Breast epithelium (tissue), 4 donors: ENCODE measurements at regions not wholly inside any gene's neighbourhood (a gene's known extent, or its start where the extent isn't known, plus 50 kb on each side); places are given as distances from the start of the nearest gene placed in this dataset.

Experiments used
- DNase-seq, 2 donors: peaks; one replicate each; pipeline ENCODE4 v3.0.0-alpha.2; 2019; ENCODE audit warnings: low spot score in 2 of 2
- H3K27ac ChIP-seq, 2 donors: fragments of 200-600 bp; sonication (generic) in 1 of 2; one replicate each; pipeline ENCODE4 v1.5.1; 2016 to 2019; ENCODE audit warnings: mild to moderate bottlenecking in 1 of 2
- H3K27me3 ChIP-seq, 2 donors: fragments of 200-600 bp; sonication (generic) in 1 of 2; one replicate each; pipeline versions ENCODE4 v1.5.1 to v1.6.0; 2017 to 2019; ENCODE audit warnings: control low read depth in 1 of 2, mild to moderate bottlenecking in 1 of 2
- H3K36me3 ChIP-seq: fragments of 200-600 bp; one replicate; pipeline ENCODE4 v1.5.1; 2019
- H3K4me1 ChIP-seq, 2 donors: fragments of 200-600 bp; sonication (generic); one replicate each; pipeline ENCODE4 v1.5.1; 2016 to 2019; ENCODE audit warnings: control low read depth in 1 of 2
- H3K4me3 ChIP-seq, 3 donors: fragments of 200-600 bp; sonication (generic); 1 replicate in 2 of 3; 2 replicates in 1 of 3; pipeline ENCODE4 v1.5.1; 2016 to 2019; ENCODE audit warnings: mild to moderate bottlenecking in 3 of 3, moderate library complexity in 2 of 3
- H3K9me3 ChIP-seq, 2 donors: fragments of 200-600 bp; sonication (generic) in 1 of 2; one replicate each; pipeline ENCODE4 v1.5.1; 2016 to 2019; ENCODE audit warnings: control low read depth in 1 of 2
- POLR2A ChIP-seq: fragments of 450-650 bp; IDR thresholded peaks from one replicate; pipeline ENCODE4 v1.6.1; 2016; ENCODE audit warnings: antibody characterized with exemption, mild to moderate bottlenecking, moderate library complexity
- POLR2AphosphoS5 ChIP-seq, 3 donors: sonication (generic); formaldehyde crosslinking; IDR thresholded peaks; one replicate each; pipeline ENCODE4 v1.6.1; 2017; ENCODE audit warnings: antibody characterized with exemption in 3 of 3
- intact Hi-C: fragments of 100-400 bp; cut with DNase I; formaldehyde crosslinking; loops from one replicate; pipeline ENCODE4 v1.15.1; 2023; ENCODE audit warnings: low total_unique reads
- TF ChIP-seq, protein P1 (sequence below), 3 donors: fragments of 450-650 bp; IDR thresholded peaks; one replicate each; pipeline ENCODE4 v1.5.1; 2016 to 2017; ENCODE audit warnings: antibody characterized with exemption in 3 of 3, mild to moderate bottlenecking in 3 of 3, moderate library complexity in 3 of 3

GRCh38 chr18:44048846-44049245, 631.8 kb upstream of the SETBP1 start:
- no peaks in the 10 kb centered on the region for H3K9me3 ChIP-seq
- H3K4me3 ChIP-seq, result no peak overlapping the region
- TF ChIP-seq, protein P1, sequence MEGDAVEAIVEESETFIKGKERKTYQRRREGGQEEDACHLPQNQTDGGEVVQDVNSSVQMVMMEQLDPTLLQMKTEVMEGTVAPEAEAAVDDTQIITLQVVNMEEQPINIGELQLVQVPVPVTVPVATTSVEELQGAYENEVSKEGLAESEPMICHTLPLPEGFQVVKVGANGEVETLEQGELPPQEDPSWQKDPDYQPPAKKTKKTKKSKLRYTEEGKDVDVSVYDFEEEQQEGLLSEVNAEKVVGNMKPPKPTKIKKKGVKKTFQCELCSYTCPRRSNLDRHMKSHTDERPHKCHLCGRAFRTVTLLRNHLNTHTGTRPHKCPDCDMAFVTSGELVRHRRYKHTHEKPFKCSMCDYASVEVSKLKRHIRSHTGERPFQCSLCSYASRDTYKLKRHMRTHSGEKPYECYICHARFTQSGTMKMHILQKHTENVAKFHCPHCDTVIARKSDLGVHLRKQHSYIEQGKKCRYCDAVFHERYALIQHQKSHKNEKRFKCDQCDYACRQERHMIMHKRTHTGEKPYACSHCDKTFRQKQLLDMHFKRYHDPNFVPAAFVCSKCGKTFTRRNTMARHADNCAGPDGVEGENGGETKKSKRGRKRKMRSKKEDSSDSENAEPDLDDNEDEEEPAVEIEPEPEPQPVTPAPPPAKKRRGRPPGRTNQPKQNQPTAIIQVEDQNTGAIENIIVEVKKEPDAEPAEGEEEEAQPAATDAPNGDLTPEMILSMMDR (IDR thresholded peaks at IDR 0.05), result no peak
- no peak for TF ChIP-seq POLR2A
- TF ChIP-seq POLR2AphosphoS5 (IDR thresholded peaks at IDR 0.05), result no peak
- H3K36me3 ChIP-seq, result no peaks in the 10 kb centered on the region
- H3K27me3 ChIP-seq, result no peaks in the 10 kb centered on the region
- no peak for DNase-seq
- no peak overlapping the region for H3K27ac ChIP-seq
- H3K4me1 ChIP-seq, result no peaks in the 10 kb centered on the region
- intact Hi-C loops, result loop anchor here (10.0 kb wide), 1 partner anchor 1624 kb away; no protein-coding TSS in a partner anchor

- Histone ChIP-seq H3K4me1 (no peaks in the 10 kb centered on the region), H3K4me3 (no peak overlapping the region), H3K27ac (no peak overlapping the region), H3K9me3 (no peaks in the 10 kb centered on the region), H3K36me3 (no peaks in the 10 kb centered on the region), H3K27me3 (no peaks in the 10 kb centered on the region)
- no peak for DNase-seq
- intact Hi-C loops, result no loop called here
- TF ChIP-seq POLR2AphosphoS5 (IDR thresholded peaks at IDR 0.05) (no peak), POLR2A (no peak)
- TF ChIP-seq, protein P1 (IDR thresholded peaks at IDR 0.05), result no peak
Measured at GRCh38 chr18:44051026-44051425, 629.7 kb upstream of the SETBP1 start.

DNA sequence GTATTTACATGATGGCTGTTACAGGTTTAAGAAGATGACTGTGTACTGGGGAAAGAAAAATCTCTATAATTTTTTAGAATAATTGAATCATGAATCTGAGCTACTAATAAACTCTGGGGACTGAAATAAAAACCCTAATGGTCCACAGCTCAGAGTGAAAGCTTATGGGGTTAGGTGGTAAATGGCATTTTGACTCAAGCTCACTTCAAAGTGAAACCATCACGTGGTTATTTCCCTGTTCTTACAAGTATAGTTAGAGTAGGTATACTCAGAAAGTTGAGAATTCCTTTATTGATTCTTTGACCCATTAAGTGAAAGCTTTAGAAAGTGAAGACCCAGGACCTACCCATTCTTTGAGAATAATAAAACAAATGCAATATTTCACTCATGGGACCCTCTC, 626.2 kb upstream of the SETBP1 start:
- TF ChIP-seq POLR2AphosphoS5 (IDR thresholded peaks at IDR 0.05), result no peak
- no peak for TF ChIP-seq POLR2A
- TF ChIP-seq, protein P1 (IDR thresholded peaks at IDR 0.05), result no peak
- no peaks in the 10 kb centered on the region for H3K36me3 ChIP-seq
- no peak overlapping the region for H3K4me3 ChIP-seq
- no peaks in the 10 kb centered on the region for H3K27me3 ChIP-seq
- no peaks in the 10 kb centered on the region for H3K4me1 ChIP-seq
- no peak overlapping the region for H3K27ac ChIP-seq
- intact Hi-C loops, result no loop called here
- DNase-seq, result no peak
- no peaks in the 10 kb centered on the region for H3K9me3 ChIP-seq

- Histone ChIP-seq H3K4me3 (no peak overlapping the region), H3K4me1 (no peaks in the 10 kb centered on the region), H3K9me3 (no peaks in the 10 kb centered on the region), H3K27ac (no peak overlapping the region), H3K27me3 (no peaks in the 10 kb centered on the region), H3K36me3 (no peaks in the 10 kb centered on the region)
- TF ChIP-seq, protein P1 (IDR thresholded peaks at IDR 0.05), result no peak
- TF ChIP-seq POLR2AphosphoS5 (IDR thresholded peaks at IDR 0.05), result no peak
- no peak for TF ChIP-seq POLR2A
- DNase-seq, result no peak
- intact Hi-C loops, result no loop called here
Measured at GRCh38 chr18:44060197-44060596, 620.5 kb upstream of the SETBP1 start.

- H3K9me3 ChIP-seq, result no peaks in the 10 kb centered on the region
- no peaks in the 10 kb centered on the region for H3K36me3 ChIP-seq
- H3K4me1 ChIP-seq, result no peaks in the 10 kb centered on the region
- H3K27me3 ChIP-seq, result no peaks in the 10 kb centered on the region
- TF ChIP-seq POLR2AphosphoS5 (IDR thresholded peaks at IDR 0.05) (no peak), POLR2A (no peak)
- TF ChIP-seq, protein P1 (IDR thresholded peaks at IDR 0.05), result no peak
- no peak overlapping the region for H3K4me3 ChIP-seq
- no peak for DNase-seq
- intact Hi-C loops, result no loop called here
- no peak overlapping the region for H3K27ac ChIP-seq
Measured at GRCh38 chr18:44061438-44061837, 619.2 kb upstream of the SETBP1 start.
